ENCODE measurements at regions not wholly inside any gene's neighbourhood (a gene's known extent, or its start where the extent isn't known, plus 50 kb on each side); places are given as distances from the start of the nearest gene placed in this dataset.

DNA sequence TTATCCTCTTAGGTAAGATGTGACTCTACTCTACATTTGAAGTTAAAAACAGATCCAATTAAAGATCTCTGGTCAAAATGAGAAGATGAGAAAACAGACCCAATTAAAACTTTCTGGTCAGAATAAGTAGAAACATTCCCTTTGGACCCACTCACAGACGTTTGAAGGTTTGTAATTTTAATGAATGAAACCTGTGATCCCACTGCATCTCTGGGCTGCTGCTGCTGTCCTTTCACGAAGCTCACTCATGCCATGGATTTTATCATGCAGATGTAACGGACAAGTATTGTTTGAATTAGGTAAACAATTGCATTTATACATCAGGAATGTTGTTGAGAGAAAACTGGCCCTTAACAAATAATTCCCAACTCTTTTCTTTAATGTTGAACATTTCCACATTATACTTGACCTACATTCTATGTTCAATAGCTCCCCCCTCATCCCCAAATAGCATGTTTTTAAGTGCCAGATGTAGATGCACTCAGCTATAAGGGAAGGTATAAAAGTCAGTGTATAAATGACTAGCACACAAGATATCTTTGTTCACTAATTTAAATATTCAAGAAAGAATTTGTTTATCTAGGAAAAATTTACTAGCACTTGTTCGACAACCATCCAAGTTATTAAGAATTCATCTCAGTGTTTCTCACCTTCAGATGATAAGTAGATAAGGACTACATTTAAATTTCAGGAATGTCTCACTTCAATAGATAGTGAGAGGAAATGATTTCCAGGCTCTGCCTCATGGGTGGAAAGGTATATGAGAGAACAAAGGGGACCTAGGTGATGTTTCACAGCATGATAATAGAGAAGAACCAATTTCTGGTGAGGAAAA lies 202.3 kb upstream of the LMNTD1 start:
- DNase-seq (ENCODE audit: low read depth): no peak

DNA sequence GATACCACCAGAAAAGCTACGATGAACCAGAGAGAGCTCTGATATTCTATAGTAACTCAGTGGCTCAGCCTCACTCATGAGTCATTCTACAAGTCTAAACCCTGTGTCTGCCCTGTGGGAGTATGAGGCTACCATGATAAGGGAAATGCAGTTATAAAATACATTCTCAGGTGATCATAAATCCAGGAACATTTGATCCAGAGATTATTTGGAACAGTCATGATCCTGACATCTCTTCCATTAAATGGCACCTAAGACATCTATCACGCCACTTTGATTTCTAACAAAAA lies 202.6 kb upstream of the RASSF8 start:
- no peak for DNase-seq (ENCODE audit: low read depth)

DNA sequence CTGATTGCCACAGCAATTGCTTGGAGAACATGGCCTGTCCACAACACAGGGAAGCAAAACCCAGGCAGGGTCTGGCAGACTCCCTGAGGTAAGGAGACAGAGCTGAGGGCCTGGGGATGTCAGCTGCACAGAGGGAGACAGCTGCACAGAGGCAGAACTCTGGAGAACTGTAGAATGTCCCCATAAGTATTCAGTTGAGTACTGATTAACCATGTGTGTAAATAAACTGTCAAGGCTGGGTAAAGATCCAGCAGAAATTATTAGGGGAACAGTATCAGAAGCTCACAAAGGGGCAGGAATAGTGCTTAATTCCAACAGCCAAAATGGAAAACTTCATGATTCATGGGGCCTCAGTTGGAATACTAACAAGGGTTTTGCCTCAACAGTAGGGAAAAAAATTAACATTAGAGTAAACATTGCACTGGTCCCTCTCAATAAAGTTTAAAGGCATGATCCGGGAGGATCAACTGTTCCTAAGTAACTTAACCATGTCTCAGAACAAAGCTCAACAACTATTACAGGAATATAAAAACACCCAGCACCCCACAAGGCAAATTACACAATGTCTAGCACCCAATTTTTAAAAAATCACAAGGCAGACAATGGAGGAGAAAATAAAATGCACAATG lies 201.3 kb upstream of the RASSF8 start:
- DNase-seq (ENCODE audit: low read depth): no peak

DNA sequence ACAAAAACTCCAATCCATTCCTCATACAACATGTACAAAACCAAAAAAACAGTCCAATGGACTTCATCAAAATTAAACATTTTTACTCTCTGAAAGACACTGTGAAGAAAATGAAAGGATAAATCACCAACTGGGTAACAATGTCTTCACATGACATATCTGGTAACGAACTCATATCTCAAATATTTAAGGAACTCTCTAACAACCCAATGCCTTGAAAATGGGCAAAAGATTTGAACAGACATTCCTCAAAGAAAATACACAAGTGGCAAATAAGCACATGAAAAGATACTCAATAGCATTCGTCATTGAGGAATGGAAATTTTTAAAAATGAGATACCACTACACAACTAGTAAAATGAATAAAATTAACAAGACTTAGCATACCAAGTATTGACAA lies 198.7 kb upstream of the RASSF8 start:
- no peak for DNase-seq (ENCODE audit: low read depth)

DNA sequence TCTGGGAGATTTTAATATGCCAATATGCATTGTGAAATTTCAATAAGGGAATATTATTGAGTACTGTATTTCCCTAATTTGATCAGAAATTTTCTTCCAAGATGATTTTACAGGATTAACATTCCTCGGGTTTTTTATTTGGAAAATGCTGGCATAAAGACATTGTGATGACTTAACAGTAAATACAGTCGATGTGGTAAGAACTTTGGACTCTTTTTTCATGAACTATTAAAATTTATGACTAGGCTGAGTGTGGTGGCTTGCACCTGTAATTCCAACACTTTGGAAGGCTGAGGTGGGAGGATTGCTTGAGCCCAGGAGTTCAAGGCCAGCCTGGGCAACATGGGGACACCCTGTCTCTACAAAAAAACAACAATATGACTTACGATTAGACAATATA lies 197.1 kb upstream of the RASSF8 start:
- DNase-seq (ENCODE audit: low read depth): no peak

DNA sequence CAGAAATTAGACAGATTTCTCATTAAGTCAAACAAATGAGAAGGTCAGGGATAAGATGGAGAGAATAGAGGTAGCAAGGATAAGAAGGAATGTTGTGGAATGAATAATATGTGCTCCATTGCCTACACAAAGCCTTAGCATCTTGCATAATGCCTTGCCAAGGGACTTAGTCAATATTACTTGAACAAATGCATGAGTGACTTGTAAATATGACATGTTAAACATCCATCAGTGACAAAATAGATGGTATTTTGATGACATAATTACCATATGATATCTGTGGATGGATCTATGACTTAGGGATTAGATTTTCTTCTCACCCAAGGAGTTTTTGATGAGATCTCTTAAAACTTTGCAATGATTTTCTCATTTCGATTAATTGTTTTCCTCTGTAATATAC lies 194.1 kb upstream of the RASSF8 start:
- DNase-seq (ENCODE audit: low read depth): no peak

DNA sequence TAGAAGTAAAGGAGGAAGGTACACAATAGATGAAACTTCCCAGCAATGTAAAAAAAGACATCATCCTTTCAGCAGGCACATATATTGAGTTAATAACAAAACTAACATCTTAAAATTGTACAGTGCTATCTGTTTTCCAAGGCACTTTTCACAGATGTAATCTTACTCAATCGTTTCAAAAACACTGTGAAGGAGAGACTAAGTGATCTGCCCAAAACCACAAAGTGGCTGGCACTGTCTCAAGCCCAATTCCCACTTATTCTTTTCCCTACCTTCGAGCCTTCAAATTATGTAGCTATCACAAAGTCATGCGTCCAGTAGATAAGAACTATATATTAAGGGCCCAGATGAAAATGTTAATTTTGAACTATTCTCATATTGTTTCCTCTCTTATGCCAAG lies 193.6 kb upstream of the RASSF8 start:
- DNase-seq (ENCODE audit: low read depth): no peak

DNA sequence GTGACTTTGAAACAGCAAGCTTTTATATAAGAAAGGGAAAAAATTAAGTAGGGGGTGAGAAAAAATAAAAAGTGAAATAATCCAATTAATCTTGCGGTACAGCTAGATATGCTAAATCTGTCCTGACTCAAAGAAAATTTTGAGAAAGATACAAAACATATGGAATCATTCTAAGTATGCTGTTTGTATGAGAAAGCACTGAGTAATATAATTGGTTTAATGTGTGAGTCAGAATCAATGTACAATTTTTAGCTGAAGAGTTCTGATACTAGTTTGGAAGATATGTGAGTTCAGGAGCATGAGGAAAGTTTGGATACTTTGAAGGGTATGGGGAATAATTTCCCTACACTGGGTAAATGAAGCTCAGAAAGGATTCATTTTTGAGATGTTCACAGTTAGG lies 190.9 kb upstream of the RASSF8 start:
- no peak for DNase-seq (ENCODE audit: low read depth)

DNA sequence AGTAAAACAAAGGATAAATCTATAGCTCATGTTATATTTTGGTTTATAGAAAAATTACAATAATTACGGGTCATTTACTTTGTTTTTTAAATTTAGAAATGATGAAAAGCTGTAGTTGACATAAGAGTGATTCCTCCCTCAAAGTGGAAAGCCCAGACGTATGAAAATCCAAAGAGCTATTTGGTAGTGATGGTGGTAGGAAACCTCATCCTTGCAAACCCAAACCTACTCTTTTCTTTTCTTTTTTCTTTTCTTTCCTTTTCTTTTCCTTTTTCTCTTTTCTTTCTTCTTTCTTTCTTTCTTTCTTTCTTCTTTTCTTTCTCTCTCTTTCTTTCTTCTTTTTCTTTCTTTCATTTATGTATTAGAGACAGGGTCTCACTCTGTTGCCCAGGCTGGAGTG lies 190.3 kb upstream of the RASSF8 start:
- no peak for DNase-seq (ENCODE audit: low read depth)

DNA sequence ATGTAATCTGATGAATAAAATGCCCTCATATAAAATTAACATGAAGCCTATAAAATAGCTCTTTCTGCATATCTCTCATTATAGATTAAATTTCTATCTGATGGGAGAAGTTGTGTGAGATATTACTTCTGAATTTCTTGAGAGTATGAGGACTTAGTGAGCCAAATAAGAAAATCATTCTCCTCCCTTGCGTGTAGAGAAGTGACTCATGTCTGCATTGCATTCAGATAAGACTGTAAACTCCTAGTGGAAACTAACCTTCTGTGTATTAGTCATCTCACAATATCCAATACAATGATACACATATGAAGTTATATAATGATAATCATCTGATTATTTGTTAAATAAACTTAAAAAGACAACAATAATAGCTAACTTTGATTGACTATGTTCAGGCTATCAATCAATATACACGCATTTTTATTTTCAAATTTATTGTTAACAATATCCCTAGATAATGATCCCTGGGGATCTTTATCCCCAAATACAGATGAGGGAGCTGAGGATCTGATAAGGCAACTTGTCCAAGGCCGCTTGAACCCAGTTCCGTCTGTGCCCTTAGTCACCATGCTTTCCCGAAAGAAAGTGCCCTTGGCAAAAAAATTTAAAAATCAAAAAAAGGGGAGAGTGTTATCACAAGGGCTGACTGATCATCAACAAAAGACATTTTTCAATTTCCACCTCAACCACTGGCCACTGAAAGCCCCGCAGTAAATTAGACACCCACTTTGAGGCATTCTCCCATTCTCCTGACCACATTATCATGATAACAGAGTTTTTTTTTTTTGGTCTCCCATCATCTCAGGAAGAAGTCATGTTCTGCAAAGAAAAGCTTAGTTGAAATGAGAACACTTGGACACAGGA lies 189.2 kb upstream of the RASSF8 start:
- no peak for DNase-seq (ENCODE audit: low read depth)

DNA sequence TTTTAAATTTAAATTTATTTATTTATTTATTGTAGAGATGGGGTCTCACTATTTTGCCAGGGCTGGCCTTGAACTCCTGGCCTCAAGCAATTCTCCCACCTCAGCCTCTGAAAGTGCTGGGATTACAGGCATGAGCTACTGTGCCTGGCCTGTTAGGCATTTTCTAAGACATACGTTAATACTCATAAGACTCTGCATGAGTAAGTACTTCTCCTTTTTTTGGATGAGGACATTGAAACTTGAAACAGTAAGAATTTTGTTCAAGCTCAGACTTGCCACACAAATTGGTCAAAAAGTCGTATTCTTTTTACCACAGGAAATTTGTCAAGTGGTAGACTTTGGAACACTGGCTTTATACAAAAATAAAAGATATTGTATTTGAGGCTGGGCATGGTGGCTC lies 187.4 kb upstream of the RASSF8 start:
- DNase-seq (ENCODE audit: low read depth): no peak

DNA sequence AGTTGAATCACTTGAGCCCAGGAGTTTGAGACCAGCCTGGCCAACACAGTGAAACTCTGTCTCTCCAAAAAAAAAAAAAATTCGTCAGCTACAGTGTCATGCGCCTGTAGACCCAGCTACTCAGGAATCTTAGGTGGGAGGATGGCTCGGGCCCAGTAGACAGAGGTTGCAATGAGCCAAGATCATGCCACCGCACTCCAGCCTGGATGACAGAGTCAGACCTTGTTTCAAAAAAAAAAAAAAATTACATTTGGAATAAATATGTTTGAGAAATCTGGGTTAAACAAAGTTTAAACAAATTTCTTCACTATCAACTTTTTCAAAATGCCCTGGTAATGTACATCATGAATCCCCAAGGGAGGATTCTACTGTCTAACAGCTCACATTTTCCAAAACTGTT lies 187.0 kb upstream of the RASSF8 start:
- DNase-seq (ENCODE audit: low read depth): no peak

DNA sequence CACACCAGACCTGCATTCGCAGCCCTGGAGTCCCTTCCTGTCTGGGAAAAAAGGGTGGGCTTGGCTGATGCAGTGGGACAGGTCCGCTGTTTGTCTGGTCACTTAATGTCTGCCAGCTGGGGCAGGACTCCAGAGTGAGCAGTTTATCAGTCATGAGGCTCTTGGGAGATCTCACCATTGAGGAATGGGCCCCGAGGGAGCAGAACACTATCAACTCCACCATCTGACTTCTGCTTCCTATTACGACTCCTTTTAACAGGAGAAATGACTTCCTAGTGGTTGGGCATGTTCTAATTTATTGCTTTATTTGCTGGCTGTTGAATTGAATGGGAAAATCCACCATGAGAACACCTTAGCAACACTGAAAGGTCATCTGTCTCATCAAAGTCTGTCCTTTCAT lies 182.5 kb upstream of the RASSF8 start:
- no peak for DNase-seq (ENCODE audit: low read depth)

DNA sequence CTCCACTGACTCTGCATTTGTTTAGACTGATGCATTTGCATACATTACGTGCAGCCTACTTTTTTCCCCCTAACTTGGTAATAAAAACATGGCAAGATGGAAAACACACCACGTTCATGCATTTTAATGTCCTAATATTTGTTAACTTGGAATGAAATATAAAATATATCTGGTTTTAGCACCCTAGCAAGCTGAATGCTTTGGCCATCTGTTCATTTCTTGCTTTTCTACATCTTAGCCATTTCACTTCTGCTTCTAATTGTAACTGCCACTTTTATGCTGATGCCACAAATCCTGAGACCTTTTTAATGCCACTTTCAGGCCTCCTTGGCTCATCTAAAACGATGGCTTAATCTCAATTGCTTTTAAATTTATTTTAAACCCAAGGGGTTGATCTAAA lies 177.7 kb upstream of the RASSF8 start:
- DNase-seq (ENCODE audit: low read depth): no peak

DNA sequence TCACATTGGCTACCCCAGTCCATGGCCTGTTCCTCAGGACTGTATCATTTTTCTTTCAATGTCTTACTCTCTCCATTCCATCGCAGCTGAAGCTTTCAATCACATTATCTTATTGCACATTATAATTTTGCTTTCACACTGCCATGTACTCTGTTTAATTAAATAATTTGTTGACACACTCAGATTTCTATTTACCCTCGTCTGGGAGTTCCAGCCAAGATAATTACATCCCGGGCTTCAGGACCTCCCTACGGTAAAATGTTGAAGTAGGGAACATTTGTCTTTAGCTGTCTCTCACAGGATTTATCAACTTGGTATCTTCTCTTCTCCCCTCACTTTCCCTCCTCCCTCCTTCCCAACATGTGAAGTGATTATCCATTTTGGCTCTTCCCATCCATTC lies 177.2 kb upstream of the RASSF8 start:
- DNase-seq (ENCODE audit: low read depth): no peak

DNA sequence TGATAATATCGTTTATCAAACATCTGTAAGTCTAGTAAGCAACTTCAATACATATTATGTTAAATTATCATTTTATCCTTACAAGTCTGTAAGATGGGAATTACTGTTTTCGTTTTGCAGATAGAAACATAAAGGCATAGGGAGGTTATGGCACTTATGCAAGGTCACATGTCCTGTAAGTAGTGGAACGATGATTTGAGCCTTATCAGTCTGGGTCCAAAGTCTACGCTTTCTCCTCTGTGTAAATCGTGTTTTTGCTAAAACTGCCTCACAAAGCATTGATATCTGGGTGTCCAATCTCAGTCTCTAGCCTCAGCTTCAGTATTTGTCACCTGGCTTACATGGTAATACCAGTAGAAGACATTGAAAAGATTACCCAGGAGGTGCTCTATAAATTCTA lies 174.9 kb upstream of the RASSF8 start:
- DNase-seq (ENCODE audit: low read depth): no peak

DNA sequence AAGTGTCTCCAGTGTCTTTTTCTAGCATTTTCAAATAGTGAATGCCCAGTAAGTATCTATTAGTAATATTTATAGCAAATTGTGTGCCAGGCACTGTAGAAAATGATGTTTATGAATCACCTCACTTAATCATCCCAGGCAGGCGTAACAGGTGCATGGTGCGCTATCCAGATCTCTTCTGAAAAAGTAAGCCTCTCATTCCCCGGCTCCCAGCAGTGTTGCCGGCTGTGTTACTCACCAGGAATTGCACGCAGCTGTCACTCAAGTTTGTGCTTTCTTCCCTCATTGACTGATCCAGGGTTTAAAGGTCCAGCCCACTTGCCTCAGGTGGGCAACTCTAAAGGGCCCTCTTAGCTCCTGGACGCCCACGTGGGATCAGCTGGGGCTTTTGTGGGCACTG lies 173.8 kb upstream of the RASSF8 start:
- no peak for DNase-seq (ENCODE audit: low read depth)

DNA sequence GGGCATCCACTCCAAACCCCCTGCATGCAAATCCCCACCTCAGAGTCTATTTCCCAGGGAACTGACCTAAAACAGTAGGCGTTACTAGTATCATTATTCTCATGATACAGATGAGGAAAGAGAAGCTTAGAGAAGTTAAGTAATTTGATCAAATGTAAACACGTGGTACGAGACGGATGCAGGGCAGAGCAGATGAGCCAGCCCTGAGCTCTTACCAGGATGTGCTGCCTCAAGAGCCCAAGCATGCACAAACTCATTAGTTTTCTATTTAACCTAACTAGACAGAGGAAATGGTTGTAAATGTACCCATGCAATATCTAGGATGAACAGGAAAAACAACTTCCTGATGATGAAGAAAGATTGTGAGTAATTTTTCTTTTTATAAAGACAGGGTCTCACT lies 173.3 kb upstream of the RASSF8 start:
- DNase-seq (ENCODE audit: low read depth): no peak

DNA sequence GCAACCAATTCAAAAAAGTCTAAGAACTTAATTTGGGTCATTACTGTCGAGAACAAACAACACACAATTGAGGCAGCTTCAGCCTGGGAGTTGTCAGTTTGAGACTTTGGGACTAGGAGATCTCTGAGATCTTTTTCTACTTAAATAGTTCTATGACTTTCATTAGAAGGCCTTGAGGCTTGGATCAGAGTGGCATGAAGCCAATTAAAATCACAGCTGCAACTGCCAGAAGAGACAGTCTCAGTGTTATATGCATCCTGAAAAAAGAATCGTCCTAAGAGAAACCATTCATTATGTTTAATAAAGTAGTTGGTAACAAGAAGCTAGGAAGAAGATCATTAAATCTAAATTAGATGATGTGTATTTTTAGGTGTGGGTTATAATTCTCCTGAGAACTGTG lies 170.8 kb upstream of the RASSF8 start:
- DNase-seq (ENCODE audit: low read depth): no peak

DNA sequence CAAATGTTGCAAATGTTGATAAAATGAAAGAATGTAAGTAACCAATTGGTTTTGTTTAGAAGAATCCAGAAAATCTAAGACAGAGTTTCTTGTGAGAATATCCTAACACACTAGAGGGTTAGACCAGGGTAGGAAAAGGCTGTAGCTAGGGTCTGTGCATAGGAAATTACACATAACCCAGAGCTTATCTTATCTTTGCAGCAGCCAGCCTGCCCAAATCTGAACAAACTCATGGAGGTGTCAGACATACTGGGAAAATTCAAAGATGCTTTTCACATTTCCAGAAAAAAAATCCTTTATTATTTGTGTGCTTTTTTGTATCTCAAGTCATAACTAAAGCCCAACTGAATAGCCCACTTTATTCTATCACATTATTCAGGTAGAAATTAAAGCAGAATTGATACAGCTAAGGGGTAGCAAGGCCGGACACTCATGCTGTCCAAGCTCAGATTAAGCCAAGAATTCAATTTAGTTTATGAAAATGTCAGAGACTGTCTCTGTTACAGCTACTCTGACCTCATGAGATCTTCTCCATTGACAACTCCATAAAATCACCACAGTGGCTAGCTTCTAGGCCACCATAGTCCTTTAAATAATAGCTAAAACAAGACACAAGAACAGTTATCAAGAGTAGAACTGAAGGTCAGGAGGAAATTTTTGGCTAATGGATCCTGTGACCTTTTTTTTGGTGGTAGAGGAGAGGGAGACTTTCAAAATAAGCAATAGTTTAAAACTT lies 169.6 kb upstream of the RASSF8 start:
- DNase-seq (ENCODE audit: low read depth): no peak

DNA sequence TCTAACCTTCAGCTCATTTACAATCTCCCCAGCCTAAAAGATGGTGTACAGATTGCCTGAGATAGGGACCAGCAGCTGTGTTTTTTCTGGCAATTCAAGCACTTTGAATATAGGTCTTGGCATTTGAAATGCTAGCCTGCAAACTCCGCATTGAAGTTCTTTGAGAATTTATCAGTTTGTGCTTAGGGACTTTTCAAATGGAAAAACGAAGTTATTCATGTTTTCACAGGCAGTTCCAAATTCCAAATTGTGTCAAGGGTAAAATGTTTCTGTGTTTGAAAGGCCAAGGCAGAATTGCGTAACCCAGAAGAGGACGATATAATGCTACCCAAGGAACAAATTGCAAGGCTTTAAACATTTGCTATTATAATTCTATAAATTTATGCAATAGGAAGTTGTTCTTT lies 168.9 kb upstream of the RASSF8 start:
- no peak for DNase-seq (ENCODE audit: low read depth)

DNA sequence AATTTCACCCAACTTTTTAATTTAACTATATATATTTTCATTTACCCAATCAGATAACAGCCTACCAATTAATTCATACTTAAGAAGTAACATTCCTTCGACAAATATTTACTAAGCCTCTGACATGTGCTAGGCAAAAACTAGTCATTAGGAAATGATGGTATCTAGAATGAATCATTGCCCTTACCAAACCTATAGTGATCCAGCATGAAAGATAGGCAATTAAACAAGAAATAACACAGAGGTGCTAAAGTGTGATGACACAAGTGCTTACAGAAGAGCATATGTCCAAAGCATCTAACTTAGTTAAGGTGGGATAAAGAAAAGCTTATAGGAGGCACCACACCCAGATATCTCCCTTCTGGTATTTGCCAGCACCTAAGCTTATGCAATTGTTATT lies 166.5 kb upstream of the RASSF8 start:
- DNase-seq (ENCODE audit: low read depth): no peak

DNA sequence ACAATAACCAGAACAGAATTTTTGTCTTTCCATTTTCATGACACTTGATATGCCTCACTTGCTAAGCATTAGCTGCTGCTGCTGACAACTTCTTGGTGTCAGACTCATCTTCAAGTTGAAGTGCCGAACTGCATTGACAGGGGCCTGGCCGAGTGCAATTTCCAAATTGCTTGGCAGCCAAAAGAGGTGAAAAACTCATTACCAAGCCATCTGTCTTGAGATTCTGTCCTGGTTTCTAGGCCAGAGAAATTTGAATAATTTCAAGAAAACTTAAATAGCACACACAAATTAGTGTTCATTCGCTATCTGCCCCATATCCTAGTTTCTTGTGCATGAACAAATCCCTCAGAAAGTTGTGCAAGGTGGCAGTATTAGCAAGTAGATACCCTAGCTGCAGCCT lies 165.3 kb upstream of the RASSF8 start:
- DNase-seq (ENCODE audit: low read depth): no peak
